Hypothalamus (tissue), 51 donors: ENCODE measurements at regions not wholly inside any gene's neighbourhood (a gene's known extent, or its start where the extent isn't known, plus 50 kb on each side); places are given as distances from the start of the nearest gene placed in this dataset.
"Not testable (repeated sequence)": the region's sequence is repeated elsewhere in the genome, so short reads cannot be mapped to it uniquely, and the experiment has no call there.

Experiments
- DNase-seq, 51 donors: peaks; one replicate each; lab custom pipeline; 2025; lab: John Stamatoyannopoulos, UW

GRCh38 chr21:23130308-23130707 is 2132.1 kb downstream of the NCAM2 start:
- DNase-seq = no peak

GRCh38 chr21:23131177-23131576 is 2133.0 kb downstream of the NCAM2 start:
- no peak for DNase-seq

- no peak for DNase-seq
These were observed 2140.6 kb downstream of the NCAM2 start for GRCh38 chr21:23138797-23139196.

- no peak for DNase-seq
These were observed 2153.9 kb downstream of the NCAM2 start for GRCh38 chr21:23152130-23152529.

- not testable (repeated sequence) for DNase-seq
These were observed 2155.6 kb downstream of the NCAM2 start for GRCh38 chr21:23153842-23154241.

- DNase-seq = no peak
These were observed 2157.1 kb downstream of the NCAM2 start for GRCh38 chr21:23155281-23155680.

- DNase-seq = no peak
These were observed 2162.7 kb downstream of the NCAM2 start for GRCh38 chr21:23160914-23161313.

GRCh38 chr21:23162198-23162946 is 2164.2 kb downstream of the NCAM2 start:
- DNase-seq = no peak
